Upper lobe of left lung (tissue), 4 donors: ENCODE measurements at regions not wholly inside any gene's neighbourhood (a gene's known extent, or its start where the extent isn't known, plus 50 kb on each side); places are given as distances from the start of the nearest gene placed in this dataset.

Experiments
- CTCF ChIP-seq, 6 experiments: fragments of 450-650 bp in 4 of 6; fragments of 200-600 bp in 2 of 6; sonication (generic) in 2 of 6; IDR thresholded peaks; one replicate each; pipeline ENCODE4 v1.5.1; 2016 to 2019; ENCODE audit warnings: antibody characterized with exemption in 6 of 6
- POLR2A ChIP-seq, 4 donors: fragments of 450-650 bp; IDR thresholded peaks; one replicate each; pipeline ENCODE4 v1.5.1; 2016 to 2017; ENCODE audit warnings: antibody characterized with exemption in 4 of 4, mild to moderate bottlenecking in 2 of 4
- POLR2AphosphoS5 ChIP-seq, 2 donors: sonication (generic); formaldehyde crosslinking; IDR thresholded peaks; one replicate each; pipeline ENCODE4 v1.5.1; 2017; ENCODE audit warnings: antibody characterized with exemption in 2 of 2

- no peak for TF ChIP-seq POLR2A (IDR thresholded peaks at IDR 0.05)
- TF ChIP-seq CTCF (IDR thresholded peaks at IDR 0.05), result no peak
- TF ChIP-seq POLR2AphosphoS5 (IDR thresholded peaks at IDR 0.05), result no peak
Measured at GRCh38 chr7:94848531-94848930, 58.9 kb upstream of the PPP1R9A start.
